RPMI7951 (cell line): ENCODE measurements at regions not wholly inside any gene's neighbourhood (a gene's known extent, or its start where the extent isn't known, plus 50 kb on each side); places are given as distances from the start of the nearest gene placed in this dataset.
"Not testable (repeated sequence)": the region's sequence is repeated elsewhere in the genome, so short reads cannot be mapped to it uniquely, and the experiment has no call there.

Experiments used
- DNase-seq: peaks from one replicate; pipeline ENCODE4 v3.0.0-alpha.2; 2012; ENCODE audit warnings: low read depth

DNA sequence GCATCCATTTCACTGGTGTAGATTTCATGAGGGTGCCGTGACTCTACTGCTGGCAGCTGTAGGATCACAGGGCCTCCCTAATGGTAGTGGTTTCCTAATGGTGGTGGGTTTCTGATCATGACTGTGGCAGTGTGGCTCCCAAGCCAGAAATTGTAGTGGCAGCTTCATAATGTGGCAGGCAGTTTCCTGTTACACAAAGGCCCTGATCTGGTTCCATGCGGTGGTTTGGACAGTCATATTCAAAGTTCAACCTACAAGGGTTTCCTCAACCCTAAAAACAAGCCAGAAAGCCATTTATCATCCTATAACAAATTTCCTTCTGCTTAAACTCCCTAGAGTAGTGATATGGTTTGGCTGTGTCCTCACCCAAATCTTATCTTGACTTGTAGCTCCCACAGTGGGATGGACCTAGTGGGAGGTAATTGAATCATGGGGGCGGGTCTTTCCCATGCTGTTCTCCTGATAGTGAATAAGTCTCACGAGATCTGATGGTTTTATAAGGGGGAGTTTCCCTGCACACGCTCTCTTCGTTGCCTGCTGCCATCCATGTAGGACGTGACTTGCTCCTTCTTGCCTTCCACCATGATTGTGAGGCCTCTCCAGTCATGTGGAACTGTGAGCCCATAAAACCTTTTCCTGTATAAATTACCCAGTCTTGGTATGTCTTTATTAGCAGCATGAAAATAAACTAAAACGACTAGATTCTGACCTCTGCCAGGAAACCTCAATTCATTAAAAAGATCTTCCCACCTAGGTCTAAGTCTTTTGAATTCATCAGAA, 257.1 kb downstream of the EFCAB11 start:
- no peak for DNase-seq

- no peak for DNase-seq
These were observed 258.7 kb downstream of the EFCAB11 start for GRCh38 chr14:89695846-89696245.

GRCh38 chr14:89690139-89690538, 264.4 kb downstream of the EFCAB11 start:
- DNase-seq, result no peak

DNA sequence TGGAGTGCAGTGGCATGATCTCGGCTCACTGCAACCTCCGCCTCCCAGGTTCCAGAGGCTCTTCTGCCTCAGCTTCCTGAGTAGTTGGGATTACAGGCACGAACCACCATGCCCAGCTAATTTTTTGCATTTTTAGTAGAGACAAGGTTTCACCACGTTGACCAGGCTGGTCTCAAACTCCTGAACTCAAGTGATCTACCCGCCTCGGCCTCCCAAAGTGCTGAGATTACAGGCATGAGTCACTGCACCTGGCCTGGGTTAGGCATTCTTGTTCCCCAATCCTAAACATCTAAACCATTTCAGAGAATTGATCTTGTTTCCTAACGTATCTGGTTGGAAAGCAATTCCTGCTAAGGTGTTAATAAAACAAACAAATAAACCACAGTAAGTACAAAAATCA, 264.8 kb downstream of the EFCAB11 start:
- DNase-seq, result not testable (repeated sequence)

DNA sequence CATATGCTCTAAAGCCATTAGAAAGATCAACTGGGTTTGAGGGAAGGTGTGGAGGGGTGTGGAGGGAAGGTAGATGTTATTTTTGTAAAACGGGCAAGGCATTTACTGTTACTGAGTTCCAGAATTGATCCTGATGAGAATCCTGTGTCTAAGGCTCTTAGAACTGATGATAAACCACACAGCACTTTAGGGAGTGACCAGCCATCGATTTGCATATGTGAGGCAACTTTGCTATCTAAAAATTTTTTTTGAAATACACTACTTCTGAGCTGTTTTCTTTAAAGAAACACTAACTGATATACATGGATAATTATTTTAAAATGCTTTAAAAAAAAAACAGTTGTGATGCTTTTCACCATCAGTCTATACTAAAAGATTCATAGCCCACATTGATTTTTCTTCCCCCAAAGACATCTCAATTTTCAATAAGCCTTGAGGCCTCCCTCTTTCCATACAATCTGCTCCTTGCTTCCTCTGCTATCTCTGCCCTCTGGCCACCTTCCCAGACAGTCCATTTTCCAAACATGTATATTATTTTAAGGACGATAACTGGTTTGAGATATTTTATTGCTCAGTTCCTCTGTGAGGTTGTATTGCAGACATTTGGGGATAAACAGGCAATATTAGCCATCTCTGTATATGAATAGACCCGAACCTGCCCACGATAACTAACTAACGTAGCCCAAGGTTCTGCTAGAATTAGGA, 265.9 kb downstream of the EFCAB11 start:
- DNase-seq, result no peak

- DNase-seq, result not testable (repeated sequence)
These were observed 267.4 kb downstream of the EFCAB11 start for GRCh38 chr14:89687129-89687528.

GRCh38 chr14:89684139-89684538, 267.1 kb upstream of the FOXN3 start:
- no peak for DNase-seq

DNA sequence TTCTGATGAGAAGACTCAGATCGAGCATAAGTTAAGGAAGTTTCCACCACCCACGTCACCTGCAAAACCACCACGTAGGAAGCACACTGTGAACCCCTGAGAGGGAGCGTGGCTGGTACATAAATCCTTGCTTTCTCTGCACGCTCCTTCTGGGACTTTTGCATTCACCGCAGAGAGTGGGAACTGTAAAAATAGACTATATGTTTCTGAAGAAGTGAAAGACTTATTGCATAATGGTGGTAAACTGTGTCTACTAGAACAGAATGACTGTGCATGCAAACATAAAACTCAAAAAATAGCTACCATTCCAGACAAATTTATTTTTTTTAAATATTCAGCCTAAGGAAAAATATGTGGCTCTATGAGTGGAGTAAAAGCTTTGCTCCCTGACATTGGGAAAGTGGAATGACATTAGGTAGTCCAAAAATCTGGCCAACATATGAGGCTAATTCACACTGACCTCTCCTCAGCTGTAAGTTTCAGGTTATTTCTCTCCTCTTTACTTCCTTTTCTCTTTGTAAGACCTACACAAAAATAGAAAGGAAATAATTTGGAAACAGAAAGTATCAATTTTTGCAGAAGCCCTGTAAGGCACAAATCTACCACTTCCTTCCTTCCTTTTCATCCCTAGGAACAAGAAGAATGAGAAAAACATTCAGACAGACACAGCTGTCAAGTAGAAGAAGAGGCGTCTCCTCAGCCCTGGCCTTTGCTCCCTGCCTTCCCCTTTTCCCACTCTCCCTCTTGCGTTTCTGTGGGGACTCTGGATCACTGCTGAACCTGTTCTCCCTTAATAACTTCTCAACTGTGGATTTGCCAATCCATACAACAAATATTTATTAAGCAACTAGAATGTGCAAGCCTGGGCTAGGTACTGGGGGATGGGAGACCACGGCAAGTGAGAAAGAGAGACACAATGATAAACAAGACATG, 264.3 kb upstream of the FOXN3 start:
- DNase-seq, result no peak

DNA sequence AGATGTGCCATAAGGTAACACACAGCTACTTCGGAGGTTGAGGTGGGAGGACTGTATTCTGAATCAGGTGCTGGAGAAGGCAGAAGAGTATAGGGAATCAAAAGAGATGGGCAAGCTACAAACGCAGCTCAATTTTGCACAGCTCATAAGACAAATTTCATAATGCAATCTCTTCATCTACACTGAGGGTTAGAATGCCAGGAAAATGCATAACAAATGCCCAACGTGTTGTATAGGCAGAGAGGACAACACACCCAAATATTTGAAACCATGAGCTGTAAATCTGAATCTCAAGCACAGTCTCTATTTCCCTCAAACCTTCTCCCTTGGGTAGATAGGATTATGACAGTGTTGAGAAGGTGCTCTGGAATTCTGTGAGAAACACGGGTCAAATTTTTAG, 263.1 kb upstream of the FOXN3 start:
- no peak for DNase-seq

DNA sequence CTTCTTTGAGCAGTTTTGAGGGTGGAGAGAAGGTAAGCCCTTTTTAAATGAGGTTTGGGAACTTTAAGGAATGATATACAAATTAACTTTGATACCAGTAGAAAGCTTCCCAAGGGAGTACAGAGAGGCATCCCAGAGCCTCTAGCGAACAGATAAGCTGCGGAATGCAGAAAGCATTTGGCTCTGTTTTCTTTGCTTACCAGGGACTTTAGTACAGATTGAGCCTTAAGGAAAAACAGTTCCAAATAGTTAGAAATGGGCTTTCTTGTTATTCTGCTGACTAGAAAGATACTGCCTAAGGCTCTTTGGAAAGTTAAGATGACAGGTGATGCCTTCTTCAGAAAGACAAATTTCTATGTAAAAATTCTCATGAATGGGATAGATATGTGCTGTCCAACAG, 261.7 kb upstream of the FOXN3 start:
- no peak for DNase-seq

- DNase-seq, result no peak
These were observed 258.6 kb upstream of the FOXN3 start for GRCh38 chr14:89675590-89675989.

DNA sequence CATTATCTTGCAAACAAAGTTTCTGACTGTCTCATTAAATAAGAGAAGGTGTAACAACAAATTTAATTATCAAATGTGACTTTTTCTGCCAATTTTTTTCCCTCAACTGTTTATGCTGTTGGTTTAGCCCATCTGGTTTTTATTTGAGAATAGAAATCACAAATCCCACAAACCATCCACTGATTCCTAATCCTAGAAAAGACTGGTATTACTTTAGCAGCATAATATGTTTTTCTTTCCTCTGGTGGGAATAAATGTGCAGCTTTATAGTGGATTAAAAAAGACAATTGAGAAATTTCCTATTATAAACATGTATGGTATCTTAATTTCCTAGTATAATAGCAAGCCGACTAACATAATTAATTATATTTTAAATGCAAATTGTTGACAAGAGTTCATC, 257.9 kb upstream of the FOXN3 start:
- DNase-seq, result no peak

GRCh38 chr14:89674240-89674639, 257.2 kb upstream of the FOXN3 start:
- DNase-seq, result no peak

DNA sequence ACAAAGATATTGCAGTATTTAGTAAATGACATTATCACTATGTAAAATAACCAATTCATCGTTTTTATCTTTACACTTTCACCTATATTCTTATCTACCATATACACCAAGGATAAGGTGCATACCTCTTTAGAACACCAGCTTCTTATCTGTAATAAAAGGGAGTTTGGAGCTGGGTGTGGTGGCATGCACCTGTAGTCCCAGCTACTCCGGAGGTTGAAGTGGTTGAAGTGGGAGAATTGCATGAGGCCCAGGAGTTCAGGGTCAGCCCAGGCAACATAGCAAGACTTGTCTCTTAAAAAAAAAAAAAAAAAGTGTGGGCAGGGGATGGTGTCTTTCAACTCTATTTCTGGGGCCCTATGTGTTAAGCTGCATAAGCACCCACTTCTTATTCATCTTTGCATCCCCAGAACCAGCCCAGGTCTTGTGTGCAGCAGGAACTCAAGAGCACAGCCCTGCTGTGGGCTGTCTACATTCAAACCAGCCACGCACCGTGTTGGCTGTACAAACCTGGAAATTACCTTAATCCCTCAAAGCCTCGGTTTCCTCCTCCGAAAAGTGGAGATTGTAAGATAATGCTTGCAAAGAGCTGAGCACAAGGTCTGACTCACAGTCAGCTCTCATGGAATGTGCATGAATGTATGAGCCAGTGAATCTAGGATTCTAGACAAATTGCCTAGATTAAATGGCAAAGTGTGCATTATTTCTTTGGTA, 256.6 kb upstream of the FOXN3 start:
- DNase-seq, result peak; percentile 13

DNA sequence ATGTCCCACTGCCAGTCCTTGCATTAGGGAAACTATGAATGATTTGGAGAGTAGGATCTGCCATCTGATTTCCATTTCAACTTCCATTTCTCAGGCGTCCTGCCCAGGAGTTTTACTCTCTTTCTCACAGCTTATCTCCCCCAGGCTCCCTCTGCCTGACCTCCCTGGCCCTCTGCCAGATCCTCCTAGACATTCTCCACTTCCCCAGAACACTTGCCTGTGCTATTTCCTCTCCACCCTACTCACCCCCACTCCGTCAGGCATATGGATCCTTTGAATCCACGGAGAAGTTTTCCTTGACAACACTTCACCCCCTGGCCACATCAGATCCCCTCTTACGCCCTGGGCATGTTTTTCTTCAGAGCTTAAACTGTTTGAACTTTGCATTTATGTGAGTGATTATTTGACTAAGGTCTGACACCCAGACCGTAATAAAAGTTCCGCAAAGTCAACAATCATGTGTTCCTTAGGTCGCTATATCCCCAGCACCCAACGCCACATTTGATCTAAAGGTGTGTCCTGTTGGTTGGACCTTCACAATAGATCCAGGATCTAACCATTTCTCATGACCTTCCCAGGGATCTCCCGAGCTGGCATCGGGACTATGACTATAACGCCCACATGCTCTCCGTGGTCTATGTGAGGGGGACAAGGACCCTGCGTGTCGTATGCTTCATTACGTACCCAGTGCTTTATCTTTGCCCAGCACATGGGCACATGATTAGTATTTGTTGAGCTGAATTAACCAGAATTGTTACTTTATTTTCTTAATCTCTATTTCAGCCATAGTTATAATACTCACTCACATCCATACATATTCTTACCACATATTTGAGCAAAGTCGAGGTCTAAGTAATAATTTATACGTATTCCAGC, 255.8 kb upstream of the FOXN3 start:
- peak; percentile 26 for DNase-seq

GRCh38 chr14:89669193-89669592, 252.2 kb upstream of the FOXN3 start:
- peak; percentile 84 for DNase-seq

DNA sequence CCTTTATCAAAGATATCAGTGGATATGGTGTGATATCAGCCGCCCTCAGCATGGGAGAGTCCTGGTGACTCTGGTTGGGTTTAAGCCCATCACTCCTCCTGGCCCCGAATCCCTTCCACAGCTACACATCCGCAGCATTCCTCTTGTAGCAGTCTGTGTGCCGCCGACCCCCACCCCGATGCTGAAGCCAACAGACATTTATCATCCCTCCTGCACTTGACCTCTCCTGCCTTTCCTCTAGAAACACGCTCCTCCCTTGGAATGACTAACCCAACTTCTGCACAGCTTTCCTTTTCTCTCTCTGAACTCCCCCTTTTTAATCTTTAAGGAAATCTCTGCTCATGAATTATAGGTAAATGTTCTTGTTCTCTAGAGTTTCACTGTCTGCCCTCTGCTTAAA, 250.9 kb upstream of the FOXN3 start:
- DNase-seq, result peak; percentile 45

GRCh38 chr14:89665300-89666081, 248.5 kb upstream of the FOXN3 start:
- DNase-seq, result not testable (repeated sequence)

- no peak for DNase-seq
These were observed 244.4 kb upstream of the FOXN3 start for GRCh38 chr14:89661392-89661791.
